K562 (cell line): ENCODE measurements at regions not wholly inside any gene's neighbourhood (a gene's known extent, or its start where the extent isn't known, plus 50 kb on each side); places are given as distances from the start of the nearest gene placed in this dataset.
A peak's percentile ranks its signal among the peaks of the same experiment; 100 is the strongest.

Source experiments
- ARID3A ChIP-seq: IDR thresholded peaks from 2 replicates; pipeline ENCODE4 v1.6.1; 2012; ENCODE audit warnings: low read depth, low read length, improper control_type of control experiment, borderline replicate concordance
- ATF1 ChIP-seq, 2 experiments: fragments of 450-650 bp in 1 of 2; IDR thresholded peaks; 2 replicates each; pipeline ENCODE4 v1.6.1; 2016; ENCODE audit warnings: missing compliant biosample characterization in 1 of 2, missing genetic modification characterization in 1 of 2
- ATF7 ChIP-seq: fragments of 450-650 bp; IDR thresholded peaks from 2 replicates; pipeline ENCODE4 v1.7.1; 2014; ENCODE audit warnings: mild to moderate bottlenecking, moderate library complexity
- BACH1 ChIP-seq: fragments of 200-800 bp; sonication (Bioruptor generic); IDR thresholded peaks from 2 replicates; pipeline ENCODE4 v1.6.1; 2016; ENCODE audit warnings: missing genetic modification characterization, missing compliant biosample characterization
- CBFA2T3 ChIP-seq: fragments of 450-650 bp; IDR thresholded peaks from 2 replicates; pipeline ENCODE4 v1.6.1; 2017
- CBX3 ChIP-seq, 2 experiments: IDR thresholded peaks; 1 replicate in 1 of 2; 2 replicates in 1 of 2; pipeline ENCODE4 v1.6.1; 2012; ENCODE audit warnings: inconsistent platforms in 2 of 2, low read length in 2 of 2, borderline replicate concordance in 1 of 2, control low read depth in 1 of 2
- CBX5 ChIP-seq: IDR thresholded peaks from 2 replicates; pipeline ENCODE4 v1.6.1; 2014; ENCODE audit warnings: low read depth, borderline replicate concordance
- CHCHD3 ChIP-seq: fragments of 250-450 bp; sonication (Bioruptor Pico); IDR thresholded peaks from 2 replicates; pipeline ENCODE4 v2.1.2; 2022; ENCODE audit warnings: mild to moderate bottlenecking
- CTBP1 ChIP-seq: fragments of 450-650 bp; IDR thresholded peaks from 2 replicates; pipeline ENCODE4 v1.6.1; 2016; ENCODE audit warnings: borderline replicate concordance
- DDX20 ChIP-seq: fragments of 450-650 bp; IDR thresholded peaks from 2 replicates; pipeline ENCODE4 v1.6.1; 2016; ENCODE audit warnings: missing genetic modification characterization, low read depth, mild to moderate bottlenecking, missing compliant biosample characterization, moderate library complexity
- DMBX1 ChIP-seq: fragments of 250-450 bp; sonication (Bioruptor Pico); IDR thresholded peaks from 2 replicates; pipeline ENCODE4 v1.8.0; 2022; ENCODE audit warnings: inconsistent platforms, mild to moderate bottlenecking, moderate library complexity, borderline replicate concordance
- E2F6 ChIP-seq, 2 experiments: IDR thresholded peaks; 2 replicates each; pipeline ENCODE4 v1.6.1; 2011; ENCODE audit warnings: borderline replicate concordance in 1 of 2, control low read depth in 1 of 2, low read depth in 1 of 2, low read length in 1 of 2, mild to moderate bottlenecking in 1 of 2, mixed read lengths in 1 of 2, moderate library complexity in 1 of 2; ENCODE audit not compliant: insufficient read depth in 1 of 2, insufficient read length in 1 of 2, poor library complexity in 1 of 2, severe bottlenecking in 1 of 2; ENCODE audit errors: extremely low read depth in 1 of 2
- EHMT2 ChIP-seq: fragments of 450-650 bp; IDR thresholded peaks from 2 replicates; pipeline ENCODE4 v1.6.1; 2018; ENCODE audit warnings: antibody characterized with exemption
- ETS2 ChIP-seq: IDR thresholded peaks from 2 replicates; pipeline ENCODE4 v1.6.1; 2016; ENCODE audit warnings: borderline replicate concordance, missing genetic modification characterization, mild to moderate bottlenecking, moderate library complexity, missing compliant biosample characterization; ENCODE audit not compliant: poor library complexity, severe bottlenecking
- GABPA ChIP-seq: fragments of 200-800 bp; sonication (Bioruptor generic); conservative IDR thresholded peaks from 2 replicates; pipeline ENCODE4 v1.6.1; 2016; ENCODE audit warnings: low read depth, missing genetic modification characterization, missing compliant biosample characterization
- HDAC2 ChIP-seq: fragments of 450-650 bp; IDR thresholded peaks from 2 replicates; pipeline ENCODE4 v1.6.1; 2016; ENCODE audit warnings: mild to moderate bottlenecking
- JUND ChIP-seq, 2 experiments: IDR thresholded peaks; 2 replicates in 1 of 2; 3 replicates in 1 of 2; pipeline ENCODE4 v1.6.1; 2011; ENCODE audit warnings: borderline replicate concordance in 2 of 2, low read depth in 2 of 2, low read length in 2 of 2, improper control_type of control experiment in 1 of 2, missing biosample characterization in 1 of 2, missing genetic modification characterization in 1 of 2, missing genetic modification reagents in 1 of 2
- KDM2B ChIP-seq: fragments of 250-450 bp; sonication (Bioruptor Pico); IDR thresholded peaks from 2 replicates; pipeline ENCODE4 v1.8.0; 2021; ENCODE audit warnings: mild to moderate bottlenecking, moderate library complexity
- KLF6 ChIP-seq: fragments of 250-450 bp; sonication (Bioruptor Pico); IDR thresholded peaks from 2 replicates; pipeline ENCODE4 v1.4.0; 2020; ENCODE audit warnings: mild to moderate bottlenecking, moderate library complexity, borderline replicate concordance
- NCOA1 ChIP-seq: fragments of 450-650 bp; IDR thresholded peaks from 2 replicates; pipeline ENCODE4 v1.6.1; 2016; ENCODE audit warnings: low read depth
- PHF8 ChIP-seq: fragments of 200-600 bp; sonication (generic); IDR thresholded peaks from 2 replicates; pipeline ENCODE4 v1.6.1; 2012; ENCODE audit warnings: mixed run types, mild to moderate bottlenecking, inconsistent platforms, low read length, moderate library complexity, borderline replicate concordance
- POLR2B ChIP-seq: fragments of 450-650 bp; IDR thresholded peaks from 2 replicates; pipeline ENCODE4 v1.6.1; 2018; ENCODE audit warnings: low read depth; ENCODE audit not compliant: partially characterized antibody
- SMAD3 ChIP-seq: fragments of 450-650 bp; formaldehyde crosslinking; conservative IDR thresholded peaks from 2 replicates; pipeline ENCODE4 v1.4.0; 2020; ENCODE audit warnings: mild to moderate bottlenecking
- TRIM28 ChIP-seq: fragments of 450-650 bp; IDR thresholded peaks from 2 replicates; pipeline ENCODE4 v1.6.1; 2017
- ZNF644 ChIP-seq: fragments of 200-800 bp; sonication (Bioruptor generic); IDR thresholded peaks from 2 replicates; pipeline ENCODE4 v1.6.1; 2016; ENCODE audit warnings: low read depth, missing genetic modification characterization, missing compliant biosample characterization
- ZNF764 ChIP-seq: fragments of 250-450 bp; sonication (Bioruptor Pico); IDR thresholded peaks from 2 replicates; pipeline ENCODE4 v1.4.0; 2020; ENCODE audit warnings: low read depth, mild to moderate bottlenecking, moderate library complexity

- no peak for TF ChIP-seq CBX5
- TF ChIP-seq NCOA1: peak; percentile 55; the same call in 1 of the 2 replicates
- no peak for TF ChIP-seq KLF6 (CRISPR knock-in tag)
- no peak for TF ChIP-seq ZNF644
- no peak for TF ChIP-seq SMAD3
- TF ChIP-seq ATF1 (CRISPR knock-in tag; IDR thresholded peaks at IDR 0.05): no peak
- peak; percentile 43; the same call in 1 of the 2 replicates for TF ChIP-seq ATF1 (tag; IDR thresholded peaks at IDR 0.05)
- TF ChIP-seq DDX20 (tag): no peak
- TF ChIP-seq DMBX1: no peak
- peak; percentile 49; the same call in 1 of the 2 replicates for TF ChIP-seq TRIM28
- TF ChIP-seq POLR2B: no peak
- peak; percentile 58; the same call in 1 of the 2 replicates for TF ChIP-seq CTBP1
- TF ChIP-seq HDAC2: peak; percentile 57; the same call in 1 of the 2 replicates
- TF ChIP-seq CBFA2T3: peak; percentile 28; the same call in 1 of the 2 replicates
- TF ChIP-seq PHF8: no peak
- TF ChIP-seq KDM2B (CRISPR knock-in tag): no peak
- TF ChIP-seq ARID3A: no peak; the same call in 1 of the 2 replicates
- peak; percentile 55 for TF ChIP-seq GABPA (tag)
- no peak for TF ChIP-seq ETS2 (tag)
- no peak for TF ChIP-seq CHCHD3
- no peak for TF ChIP-seq ZNF764
- peak in 1 of 2 experiments; percentile 87; a peak in 1 of 3 replicates for TF ChIP-seq CBX3 (IDR thresholded peaks at IDR 0.05; ENCODE audit: borderline replicate concordance in 1 of 2, low read length in 2 of 2)
- TF ChIP-seq JUND (IDR thresholded peaks at IDR 0.05; ENCODE audit: borderline replicate concordance, low read depth, low read length): peak; percentile 58; the same call in 1 of the 2 replicates
- TF ChIP-seq JUND (tag; IDR thresholded peaks at IDR 0.05; ENCODE audit: borderline replicate concordance, low read depth, low read length): no peak; the same call in 2 of the 3 replicates
- TF ChIP-seq ATF7: peak; percentile 40; the same call in 1 of the 2 replicates
- peak; percentile 89 for TF ChIP-seq BACH1 (tag)
- peak; percentile 52; the same call in 1 of the 2 replicates for TF ChIP-seq EHMT2
- TF ChIP-seq E2F6 (IDR thresholded peaks at IDR 0.05; ENCODE audit: borderline replicate concordance in 1 of 2, extremely low read depth in 1 of 2, insufficient read depth in 1 of 2, insufficient read length in 1 of 2, low read depth in 1 of 2, low read length in 1 of 2, poor library complexity in 1 of 2, severe bottlenecking in 1 of 2): peak; percentile 32 to 47
Measured at GRCh38 chr7:93046641-93047040, 71.1 kb downstream of the SAMD9 start (continued).
